HepG2 (cell line): ENCODE measurements at regions not wholly inside any gene's neighbourhood (a gene's known extent, or its start where the extent isn't known, plus 50 kb on each side); places are given as distances from the start of the nearest gene placed in this dataset.

Experiments
- DZIP1 ChIP-seq: sonication (generic); formaldehyde crosslinking; IDR thresholded peaks from 2 replicates; pipeline ENCODE4 v1.5.0; 2020; ENCODE audit warnings: mild to moderate bottlenecking, missing genetic modification reagents
- POLR2AphosphoS5 ChIP-seq: IDR thresholded peaks from 2 replicates; pipeline ENCODE4 v1.6.1; 2012; ENCODE audit warnings: low read depth, low read length

GRCh38 chr3:35409991-35410390, 229.3 kb upstream of the ARPP21 start:
- no peak for TF ChIP-seq POLR2AphosphoS5
- no peak for TF ChIP-seq DZIP1 (CRISPR knock-in tag)
